Naive thymus-derived CD4-positive, alpha-beta T cell (primary cell): ENCODE measurements at regions not wholly inside any gene's neighbourhood (a gene's known extent, or its start where the extent isn't known, plus 50 kb on each side); places are given as distances from the start of the nearest gene placed in this dataset.

Experiments used
- ATAC-seq: fragments of 150-1000 bp; cut with Tn5 transposase; 2 replicates; pipeline ENCODE4 v1.10.0; 2021; ENCODE audit warnings: mild to moderate bottlenecking, moderate library complexity
- CTCF ChIA-PET: fragments of 350-600 bp; sonication (Branson Sonifier 250); formaldehyde crosslinking; loops from one replicate; lab custom pipeline; 2021; ENCODE audit warnings: antibody characterized with exemption; lab: Charles Lee
- POLR2A ChIA-PET: fragments of 350-600 bp; sonication (Branson Sonifier 250); formaldehyde crosslinking; loops from one replicate; lab custom pipeline; 2021; ENCODE audit warnings: antibody characterized with exemption, inconsistent platforms; lab: Charles Lee
- DNase-seq, 9 donors: peaks; one replicate each; pipeline versions ENCODE4 v3.0.0 to v3.0.0-alpha.2; 2020 to 2022; ENCODE audit warnings: mixed read lengths in 1 of 9
- H3K27ac ChIP-seq: one replicate; pipeline ENCODE4 v1.7.0; 2013; ENCODE audit warnings: mild to moderate bottlenecking, low read depth, low read length, moderate library complexity
- H3K27me3 ChIP-seq, 2 donors: one replicate each; pipeline ENCODE4 v1.7.0; 2013; ENCODE audit warnings: low read length in 2 of 2, mild to moderate bottlenecking in 2 of 2, moderate library complexity in 2 of 2; ENCODE audit not compliant: control insufficient read depth in 2 of 2, insufficient read depth in 2 of 2
- H3K36me3 ChIP-seq, 3 experiments: 1 replicate in 2 of 3; 2 replicates in 1 of 3; pipeline ENCODE4 v1.7.0; 2013; ENCODE audit warnings: low read length in 3 of 3, mild to moderate bottlenecking in 3 of 3, moderate library complexity in 1 of 3; ENCODE audit not compliant: insufficient read depth in 3 of 3, control insufficient read depth in 2 of 3
- H3K4me1 ChIP-seq, 2 donors: one replicate each; pipeline ENCODE4 v1.7.0; 2013; ENCODE audit warnings: low read length in 2 of 2, mild to moderate bottlenecking in 2 of 2, moderate library complexity in 1 of 2; ENCODE audit not compliant: control insufficient read depth in 2 of 2, insufficient read depth in 2 of 2
- H3K4me3 ChIP-seq: 2 replicates; pipeline ENCODE4 v1.7.0; 2013; ENCODE audit warnings: mild to moderate bottlenecking, low read length
- H3K9me3 ChIP-seq, 3 experiments: 1 replicate in 2 of 3; 2 replicates in 1 of 3; pipeline ENCODE4 v1.7.0; 2013; ENCODE audit warnings: low read length in 3 of 3; ENCODE audit not compliant: control insufficient read depth in 2 of 3
- H3K27ac Mint-ChIP-seq, 9 donors: one replicate each; pipeline ENCODE4 v1.8.0; 2020 to 2022; ENCODE audit warnings: mixed read lengths in 9 of 9, mild to moderate bottlenecking in 8 of 9, moderate library complexity in 5 of 9, inconsistent platforms in 2 of 9
- H3K27me3 Mint-ChIP-seq, 5 donors: one replicate each; pipeline ENCODE4 v1.8.0; 2021 to 2022; ENCODE audit warnings: mixed read lengths in 5 of 5, mild to moderate bottlenecking in 1 of 5
- H3K36me3 Mint-ChIP-seq, 5 donors: one replicate each; pipeline ENCODE4 v1.8.0; 2020 to 2022; ENCODE audit warnings: mixed read lengths in 5 of 5, mild to moderate bottlenecking in 3 of 5, inconsistent platforms in 1 of 5
- H3K4me1 Mint-ChIP-seq, 7 donors: one replicate each; pipeline ENCODE4 v1.8.0; 2020 to 2022; ENCODE audit warnings: mixed read lengths in 7 of 7, mild to moderate bottlenecking in 3 of 7, inconsistent platforms in 1 of 7
- H3K4me3 Mint-ChIP-seq, 10 donors: one replicate each; pipeline ENCODE4 v1.8.0; 2020 to 2022; ENCODE audit warnings: mild to moderate bottlenecking in 10 of 10, mixed read lengths in 10 of 10, moderate library complexity in 6 of 10, inconsistent platforms in 2 of 10
- H3K9me3 Mint-ChIP-seq, 11 donors: one replicate each; pipeline ENCODE4 v1.8.0; 2020 to 2022; ENCODE audit warnings: mixed read lengths in 11 of 11, mild to moderate bottlenecking in 4 of 11, inconsistent platforms in 1 of 11, moderate library complexity in 1 of 11
- intact Hi-C, 2 donors: fragments of 100-400 bp; cut with micrococcal nuclease; formaldehyde crosslinking; loops; one replicate each; pipeline ENCODE4 v1.15.1; 2023

DNA sequence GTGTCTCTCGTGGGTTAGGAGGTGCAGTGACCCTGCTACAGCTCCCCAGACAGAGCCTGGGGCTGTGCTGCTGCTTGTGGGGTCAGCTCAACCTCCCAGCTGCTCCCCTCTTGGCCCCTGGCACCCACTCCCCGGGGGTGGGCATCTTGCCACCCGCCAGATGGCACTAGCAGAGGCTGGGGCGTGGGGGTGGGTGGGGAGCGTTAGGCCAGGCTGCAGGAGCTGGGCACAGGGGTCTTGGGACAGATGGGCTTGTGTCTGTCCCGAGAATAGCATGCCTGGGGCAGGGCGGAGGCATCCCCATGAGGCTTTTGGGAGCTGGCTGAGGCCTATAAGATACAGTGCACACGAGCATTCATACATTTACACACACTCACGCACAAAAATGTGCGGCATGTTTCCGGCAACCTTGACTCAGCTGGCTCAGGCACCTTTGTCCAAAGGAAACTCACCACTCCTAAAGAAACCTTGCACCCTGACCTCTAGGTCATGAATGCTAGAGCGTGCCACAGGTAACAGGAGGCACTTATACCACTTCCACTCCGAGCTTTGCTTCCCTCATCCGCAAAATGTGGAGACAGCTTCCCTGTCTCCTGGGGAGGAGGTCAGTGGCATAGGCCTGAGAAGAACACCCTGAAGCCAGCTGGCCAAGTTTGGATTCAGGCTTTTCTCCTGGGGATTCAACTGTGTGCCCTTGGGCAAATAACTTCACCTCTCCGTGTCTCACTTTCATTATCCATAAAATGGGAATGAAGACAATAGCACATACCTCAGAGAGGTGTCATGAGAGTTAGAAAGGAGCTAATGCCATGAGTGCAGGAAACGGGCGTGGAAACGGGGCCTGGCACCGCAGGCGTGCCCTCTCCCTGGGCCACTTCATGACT is 78.9 kb upstream of the LHX1 start:
- peaks cover 3 to 22% (median 8%) of the 10 kb centered on the region in 5 donors for H3K27me3 Mint-ChIP-seq
- no peaks in the 10 kb centered on the region for H3K36me3 Mint-ChIP-seq
- peaks cover 0 to 1% (median 0%) of the 10 kb centered on the region in 11 donors for H3K9me3 Mint-ChIP-seq
- ChIA-PET POLR2A (no interaction called here), CTCF (no interaction called here)
- H3K27ac Mint-ChIP-seq = no peak overlapping the region
- H3K27ac ChIP-seq = no peak overlapping the region
- no peak for DNase-seq
- H3K9me3 ChIP-seq = no peaks in the 10 kb centered on the region
- no peak overlapping the region for H3K4me3 ChIP-seq
- no peaks in the 10 kb centered on the region for H3K4me1 Mint-ChIP-seq
- ATAC-seq = no peak
- H3K4me1 ChIP-seq = no peaks in the 10 kb centered on the region
- intact Hi-C loops = no loop called here
- H3K27me3 ChIP-seq = no peaks in the 10 kb centered on the region
- no peaks in the 10 kb centered on the region for H3K36me3 ChIP-seq
- no peak overlapping the region for H3K4me3 Mint-ChIP-seq

DNA sequence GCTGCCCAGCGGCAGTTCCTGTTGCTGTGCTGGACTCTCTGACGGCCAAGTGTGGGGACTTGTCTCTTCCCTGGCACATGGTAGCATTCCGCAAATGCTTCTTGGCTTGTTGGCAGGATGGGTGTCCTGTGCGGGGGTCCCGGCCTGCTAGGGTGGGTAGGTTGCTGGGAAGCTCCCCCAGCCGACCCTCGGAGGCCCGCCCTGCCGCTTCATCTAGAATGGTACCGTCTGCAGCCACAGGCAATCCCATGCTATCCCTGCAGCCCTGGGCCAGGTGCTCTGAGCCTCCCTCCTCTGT is 78.3 kb upstream of the LHX1 start:
- POLR2A ChIA-PET = no interaction called here
- no peak for ATAC-seq

DNA sequence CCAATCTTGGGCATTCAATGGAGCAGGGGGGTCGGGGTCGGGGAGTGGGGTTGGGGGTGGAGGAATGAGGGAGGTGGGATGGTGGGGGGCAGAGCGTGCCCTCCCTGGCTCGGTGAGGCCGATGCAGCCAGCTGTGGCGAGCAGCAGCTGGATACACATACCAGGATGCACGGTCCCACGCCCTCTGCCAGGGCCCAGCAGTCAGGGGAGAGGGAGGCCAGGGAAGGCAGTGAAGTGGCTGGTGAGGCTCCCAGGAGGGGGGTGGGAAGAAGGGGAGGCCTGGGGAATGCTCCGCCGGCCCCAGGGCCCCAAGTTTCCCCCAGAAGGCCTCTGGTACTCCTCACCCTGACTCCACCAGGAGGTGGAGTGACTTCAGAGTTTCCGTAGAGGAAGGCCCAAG is 77.6 kb upstream of the LHX1 start:
- CTCF ChIA-PET = no interaction called here
- Mint-ChIP-seq H3K4me3 (no peak overlapping the region), H3K4me1 (no peaks in the 10 kb centered on the region), H3K36me3 (no peaks in the 10 kb centered on the region), H3K27me3 (peaks cover 3 to 23% (median 8%) of the 10 kb centered on the region in 5 donors), H3K27ac (no peak overlapping the region), H3K9me3 (peaks cover 0 to 1% (median 0%) of the 10 kb centered on the region in 11 donors)
- H3K4me1 ChIP-seq = no peaks in the 10 kb centered on the region
- no peak for DNase-seq
- POLR2A ChIA-PET = no interaction called here
- H3K9me3 ChIP-seq = no peaks in the 10 kb centered on the region
- intact Hi-C loops = no loop called here
- ATAC-seq = no peak
- H3K4me3 ChIP-seq = no peak overlapping the region
- no peaks in the 10 kb centered on the region for H3K27me3 ChIP-seq
- no peak overlapping the region for H3K27ac ChIP-seq
- H3K36me3 ChIP-seq = no peaks in the 10 kb centered on the region

More for the DNA sequence above, 78.3 kb upstream of the LHX1 start:
- CTCF ChIA-PET = no interaction called here
- no peak overlapping the region for H3K27ac Mint-ChIP-seq
- H3K27ac ChIP-seq = no peak overlapping the region
- H3K36me3 ChIP-seq = no peaks in the 10 kb centered on the region
- H3K9me3 Mint-ChIP-seq = peaks cover 0 to 1% (median 0%) of the 10 kb centered on the region in 11 donors
- no peaks in the 10 kb centered on the region for H3K27me3 ChIP-seq
- no peak overlapping the region for H3K4me3 Mint-ChIP-seq
- H3K4me3 ChIP-seq = no peak overlapping the region
- no peaks in the 10 kb centered on the region for H3K4me1 ChIP-seq
- no peaks in the 10 kb centered on the region for H3K36me3 Mint-ChIP-seq
- no peak for DNase-seq
- no peaks in the 10 kb centered on the region for H3K4me1 Mint-ChIP-seq
- H3K9me3 ChIP-seq = no peaks in the 10 kb centered on the region
- intact Hi-C loops = no loop called here
- H3K27me3 Mint-ChIP-seq = peaks cover 3 to 22% (median 8%) of the 10 kb centered on the region in 5 donors

DNA sequence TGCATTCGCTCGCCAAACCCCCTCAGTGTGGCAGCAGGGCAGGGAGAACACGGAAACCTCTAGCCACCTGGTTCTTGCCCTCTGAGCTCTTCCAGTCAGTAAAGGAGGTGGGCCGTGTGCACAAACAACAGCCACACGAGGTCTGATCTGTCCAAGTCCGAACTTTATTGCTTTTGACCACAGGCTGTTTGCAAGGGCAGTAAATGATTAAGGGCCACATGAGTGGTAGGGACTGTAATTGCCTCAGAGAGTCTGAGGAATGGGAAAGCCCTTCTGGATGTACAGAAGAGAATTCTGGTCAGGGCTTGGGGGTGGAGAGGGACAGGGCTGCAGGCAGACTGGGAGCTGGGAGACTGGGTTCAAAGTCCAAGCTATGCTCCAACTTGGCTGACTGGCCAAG is 75.7 kb upstream of the LHX1 start:
- H3K36me3 Mint-ChIP-seq = no peaks in the 10 kb centered on the region
- ChIA-PET CTCF (no interaction called here), POLR2A (interaction anchor here (0.8 kb wide), 1 partner anchor 141 kb away, joined by 3 read pairs; no protein-coding TSS in a partner anchor)
- H3K9me3 Mint-ChIP-seq = no peaks in the 10 kb centered on the region
- no peak for DNase-seq
- no peak overlapping the region for H3K27ac Mint-ChIP-seq
- Histone ChIP-seq H3K27me3 (no peaks in the 10 kb centered on the region), H3K36me3 (no peaks in the 10 kb centered on the region), H3K4me1 (no peaks in the 10 kb centered on the region), H3K9me3 (no peaks in the 10 kb centered on the region), H3K4me3 (no peak overlapping the region), H3K27ac (no peak overlapping the region)
- ATAC-seq = no peak
- peaks cover 0 to 3% (median 0%) of the 10 kb centered on the region in 7 donors for H3K4me1 Mint-ChIP-seq
- intact Hi-C loops = no loop called here
- peaks cover 0 to 28% (median 7%) of the 10 kb centered on the region in 5 donors for H3K27me3 Mint-ChIP-seq
- H3K4me3 Mint-ChIP-seq = no peak overlapping the region

DNA sequence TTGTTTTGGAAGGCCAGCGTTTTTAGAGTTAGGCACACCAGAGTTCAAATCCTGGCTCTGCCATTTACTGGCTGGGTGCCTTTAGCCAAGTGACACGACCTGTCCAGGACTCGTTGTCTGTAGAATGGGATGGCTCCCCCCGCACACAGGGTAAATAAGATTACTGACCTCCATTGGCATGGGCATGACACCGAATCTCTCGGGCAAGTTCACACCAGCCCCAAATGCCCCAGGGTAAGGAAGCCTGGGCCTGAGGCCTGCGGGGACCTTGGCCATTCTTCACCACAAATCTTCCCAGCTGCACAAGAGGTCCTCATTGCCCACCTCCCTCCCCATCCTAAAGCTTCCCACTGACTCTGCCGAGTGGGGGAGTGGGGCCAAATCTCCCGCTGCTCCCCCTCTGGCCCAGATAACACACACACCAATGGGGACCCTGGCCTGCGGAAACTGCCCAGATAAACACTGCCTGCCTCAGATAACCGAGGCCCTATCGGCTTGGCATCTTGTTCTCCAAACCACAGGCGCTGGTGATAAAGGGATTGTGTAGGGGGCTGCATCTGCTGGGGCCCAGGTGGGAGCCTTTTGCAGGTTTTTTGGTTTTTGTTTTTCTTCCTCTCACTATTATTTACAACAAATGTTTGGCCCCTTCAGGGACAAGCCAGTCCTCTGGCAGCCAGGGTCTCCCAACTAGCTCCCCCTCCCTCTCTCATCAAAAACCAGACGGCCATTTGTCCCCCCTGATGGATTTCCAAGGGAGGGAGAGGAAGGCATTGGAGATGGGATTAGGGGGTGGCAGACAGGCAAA is 75.0 kb upstream of the LHX1 start:
- POLR2A ChIA-PET = no interaction called here
- H3K4me3 Mint-ChIP-seq = no peak overlapping the region
- H3K4me1 Mint-ChIP-seq = peaks cover 0 to 3% (median 0%) of the 10 kb centered on the region in 7 donors
- no peak for DNase-seq
- ATAC-seq = no peak
- Histone ChIP-seq H3K9me3 (no peaks in the 10 kb centered on the region), H3K27me3 (no peaks in the 10 kb centered on the region), H3K36me3 (no peaks in the 10 kb centered on the region), H3K4me1 (no peaks in the 10 kb centered on the region), H3K27ac (no peak overlapping the region), H3K4me3 (no peak overlapping the region)
- no peaks in the 10 kb centered on the region for H3K9me3 Mint-ChIP-seq
- H3K27ac Mint-ChIP-seq = no peak overlapping the region
- intact Hi-C loops = no loop called here
- H3K36me3 Mint-ChIP-seq = no peaks in the 10 kb centered on the region
- H3K27me3 Mint-ChIP-seq = peaks cover 0 to 24% (median 4%) of the 10 kb centered on the region in 5 donors
- CTCF ChIA-PET = no interaction called here

DNA sequence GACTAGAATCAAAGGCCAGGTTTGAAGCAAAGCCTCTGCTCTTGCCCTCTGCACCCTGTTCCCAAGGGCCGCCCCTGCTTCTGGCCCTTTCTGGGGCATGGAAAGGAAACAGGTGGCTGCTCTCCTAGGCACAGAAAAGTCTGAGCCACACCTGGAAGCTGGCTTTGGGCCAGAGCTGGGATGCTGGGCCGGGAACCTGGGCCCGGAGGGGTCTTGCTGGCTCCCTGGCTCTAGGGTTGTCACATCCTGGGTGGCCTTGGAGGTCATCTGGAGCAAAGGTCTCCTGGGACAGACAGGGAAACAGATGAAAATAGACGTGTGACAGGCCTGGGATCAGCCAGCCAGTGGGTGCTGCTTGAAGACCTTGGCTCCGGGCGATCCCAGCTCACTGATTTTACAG is 74.1 kb upstream of the LHX1 start:
- H3K27me3 Mint-ChIP-seq = peaks cover 0 to 24% (median 4%) of the 10 kb centered on the region in 5 donors
- Histone ChIP-seq H3K27me3 (no peaks in the 10 kb centered on the region), H3K36me3 (no peaks in the 10 kb centered on the region), H3K4me3 (no peak overlapping the region), H3K27ac (no peak overlapping the region), H3K4me1 (no peaks in the 10 kb centered on the region), H3K9me3 (no peaks in the 10 kb centered on the region)
- H3K36me3 Mint-ChIP-seq = no peaks in the 10 kb centered on the region
- peaks cover 0 to 3% (median 0%) of the 10 kb centered on the region in 7 donors for H3K4me1 Mint-ChIP-seq
- intact Hi-C loops = no loop called here
- H3K27ac Mint-ChIP-seq = no peak overlapping the region
- POLR2A ChIA-PET = no interaction called here
- CTCF ChIA-PET = no interaction called here
- DNase-seq = no peak
- no peaks in the 10 kb centered on the region for H3K9me3 Mint-ChIP-seq
- no peak for ATAC-seq
- H3K4me3 Mint-ChIP-seq = no peak overlapping the region
